GM23248 (cell line): ENCODE measurements at regions not wholly inside any gene's neighbourhood (a gene's known extent, or its start where the extent isn't known, plus 50 kb on each side); places are given as distances from the start of the nearest gene placed in this dataset.

Experiments used
- DNase-seq: peaks from one replicate; pipeline ENCODE4 v3.0.0-alpha.2; 2015
- H2AFZ ChIP-seq: fragments of 200-600 bp; sonication (generic); 2 replicates; pipeline ENCODE4 v1.6.1; 2016; ENCODE audit warnings: antibody characterized with exemption
- H3F3A ChIP-seq: fragments of 200-600 bp; sonication (generic); 2 replicates; pipeline ENCODE4 v1.6.1; 2016; ENCODE audit warnings: mild to moderate bottlenecking, antibody characterized with exemption, mixed run types; ENCODE audit not compliant: insufficient read depth
- H3K27ac ChIP-seq: fragments of 200-600 bp; sonication (generic); 2 replicates; pipeline ENCODE4 v1.5.1; 2016; ENCODE audit warnings: mild to moderate bottlenecking
- H3K27me3 ChIP-seq: fragments of 200-600 bp; sonication (generic); replicated peaks from 2 replicates; pipeline ENCODE4 v1.6.1; 2016; ENCODE audit warnings: mild to moderate bottlenecking; ENCODE audit not compliant: insufficient read depth
- H3K36me3 ChIP-seq: fragments of 200-600 bp; sonication (generic); 2 replicates; pipeline ENCODE4 v1.6.1; 2016; ENCODE audit warnings: low read depth, mild to moderate bottlenecking
- H3K4me1 ChIP-seq: fragments of 200-600 bp; sonication (generic); 2 replicates; pipeline ENCODE4 v1.6.1; 2016; ENCODE audit warnings: mild to moderate bottlenecking; ENCODE audit not compliant: insufficient read depth
- H3K4me2 ChIP-seq: fragments of 200-600 bp; sonication (generic); one replicate; pipeline ENCODE4 v1.6.1; 2016; ENCODE audit warnings: mild to moderate bottlenecking; ENCODE audit not compliant: unreplicated experiment
- H3K4me3 ChIP-seq: fragments of 200-600 bp; sonication (generic); 2 replicates; pipeline ENCODE4 v1.5.1; 2016; ENCODE audit warnings: mild to moderate bottlenecking
- H3K79me2 ChIP-seq: fragments of 200-600 bp; sonication (generic); 2 replicates; pipeline ENCODE4 v1.6.1; 2016; ENCODE audit warnings: mild to moderate bottlenecking; ENCODE audit not compliant: insufficient read depth
- H3K9ac ChIP-seq: fragments of 200-600 bp; sonication (generic); 2 replicates; pipeline ENCODE4 v1.6.1; 2016; ENCODE audit warnings: mild to moderate bottlenecking
- H3K9me2 ChIP-seq: fragments of 200-600 bp; sonication (generic); 2 replicates; pipeline ENCODE4 v1.6.1; 2016; ENCODE audit warnings: mixed run types, mild to moderate bottlenecking, moderate library complexity; ENCODE audit not compliant: insufficient read depth
- H3K9me3 ChIP-seq: fragments of 200-600 bp; sonication (generic); one replicate; pipeline ENCODE4 v1.6.1; 2017; ENCODE audit warnings: low read depth
- H4K20me1 ChIP-seq: fragments of 200-600 bp; sonication (generic); 2 replicates; pipeline ENCODE4 v1.6.0; 2016; ENCODE audit not compliant: insufficient read depth
- EZH2 ChIP-seq: fragments of 200-600 bp; sonication (generic); IDR thresholded peaks from 2 replicates; pipeline ENCODE4 v1.6.1; 2018; ENCODE audit warnings: antibody characterized with exemption, mild to moderate bottlenecking; ENCODE audit not compliant: insufficient read depth, poor library complexity, severe bottlenecking
- EZH2phosphoT487 ChIP-seq: fragments of 200-600 bp; sonication (generic); IDR thresholded peaks from 2 replicates; pipeline ENCODE4 v1.6.1; 2018; ENCODE audit warnings: antibody characterized with exemption, moderate library complexity, mild to moderate bottlenecking, low read depth; ENCODE audit not compliant: insufficient read depth
- WGBS, 2 experiments: methylation state at CpG; one replicate each; pipeline ENCODE4 v1.1.6; 2015 to 2017; ENCODE audit warnings: low lambda C conversion rate in 2 of 2, low coverage in 1 of 2; ENCODE audit errors: missing lambda C conversion rate in 2 of 2; 5-methylcytosine and 5-hydroxymethylcytosine counted together
- in situ Hi-C: fragments of 300-500 bp; cut with MboI; formaldehyde crosslinking; loops from 2 replicates; pipeline ENCODE4 v1.15.0; 2020

DNA sequence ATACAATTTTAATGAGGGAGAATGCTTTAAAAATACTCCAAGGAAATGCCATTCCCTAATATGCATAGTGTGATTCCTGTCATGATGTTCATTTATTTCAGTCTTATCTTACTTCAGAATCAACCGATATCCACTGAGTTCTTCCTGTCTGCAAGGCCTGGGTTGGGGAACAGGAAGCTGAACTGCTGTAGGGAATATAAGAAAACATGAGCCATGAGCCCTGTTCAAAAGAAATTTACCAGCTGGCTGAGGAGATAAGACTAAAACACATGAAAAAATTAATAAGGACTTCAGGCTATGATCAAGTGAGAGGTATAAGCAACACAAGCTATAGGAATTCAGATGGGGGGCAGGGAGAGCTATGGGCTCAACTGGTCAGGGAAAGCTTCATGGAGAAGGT, 184.7 kb downstream of the PLPP4 start:
- TF ChIP-seq EZH2phosphoT487: no peak
- no peak for TF ChIP-seq EZH2
- Histone ChIP-seq H3K4me2 (no peak overlapping the region), H3K27me3 (no peaks in the 10 kb centered on the region), H3K27ac (no peak overlapping the region), H2AFZ (no peak overlapping the region), H4K20me1 (no peaks in the 10 kb centered on the region), H3K9me2 (no peaks in the 10 kb centered on the region), H3K79me2 (no peaks in the 10 kb centered on the region), H3K4me1 (no peaks in the 10 kb centered on the region), H3F3A (no peaks in the 10 kb centered on the region), H3K36me3 (no peaks in the 10 kb centered on the region), H3K4me3 (no peak overlapping the region), H3K9me3 (no peaks in the 10 kb centered on the region), H3K9ac (no peak overlapping the region)
- no peak for DNase-seq
- in situ Hi-C loops: no loop called here
- whole genome bisulfite sequencing, 2 experiments: 35 to 42% methylated on average over 1 of the region's 1 CpG

DNA sequence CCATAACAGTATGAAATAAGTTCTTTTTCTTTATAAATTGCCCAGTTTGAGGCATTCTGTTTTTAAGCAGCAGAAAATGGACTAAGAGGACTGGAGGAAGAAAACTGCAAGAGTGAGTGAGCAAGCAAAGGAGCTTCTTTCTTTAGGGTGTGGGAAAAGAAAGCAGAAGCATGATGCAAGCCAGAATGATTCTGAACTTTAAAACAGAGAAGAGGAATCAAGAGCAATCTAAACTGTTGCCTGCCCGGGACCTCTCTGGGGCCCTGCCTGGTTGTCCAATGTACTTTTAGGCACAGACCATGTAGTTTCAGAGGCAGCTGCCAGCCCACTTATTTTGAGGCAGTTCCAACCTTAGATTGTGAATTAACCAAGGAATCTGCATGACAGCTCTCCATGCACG, 186.3 kb downstream of the PLPP4 start:
- in situ Hi-C loops: no loop called here
- no peak for TF ChIP-seq EZH2
- no peak for TF ChIP-seq EZH2phosphoT487

DNA sequence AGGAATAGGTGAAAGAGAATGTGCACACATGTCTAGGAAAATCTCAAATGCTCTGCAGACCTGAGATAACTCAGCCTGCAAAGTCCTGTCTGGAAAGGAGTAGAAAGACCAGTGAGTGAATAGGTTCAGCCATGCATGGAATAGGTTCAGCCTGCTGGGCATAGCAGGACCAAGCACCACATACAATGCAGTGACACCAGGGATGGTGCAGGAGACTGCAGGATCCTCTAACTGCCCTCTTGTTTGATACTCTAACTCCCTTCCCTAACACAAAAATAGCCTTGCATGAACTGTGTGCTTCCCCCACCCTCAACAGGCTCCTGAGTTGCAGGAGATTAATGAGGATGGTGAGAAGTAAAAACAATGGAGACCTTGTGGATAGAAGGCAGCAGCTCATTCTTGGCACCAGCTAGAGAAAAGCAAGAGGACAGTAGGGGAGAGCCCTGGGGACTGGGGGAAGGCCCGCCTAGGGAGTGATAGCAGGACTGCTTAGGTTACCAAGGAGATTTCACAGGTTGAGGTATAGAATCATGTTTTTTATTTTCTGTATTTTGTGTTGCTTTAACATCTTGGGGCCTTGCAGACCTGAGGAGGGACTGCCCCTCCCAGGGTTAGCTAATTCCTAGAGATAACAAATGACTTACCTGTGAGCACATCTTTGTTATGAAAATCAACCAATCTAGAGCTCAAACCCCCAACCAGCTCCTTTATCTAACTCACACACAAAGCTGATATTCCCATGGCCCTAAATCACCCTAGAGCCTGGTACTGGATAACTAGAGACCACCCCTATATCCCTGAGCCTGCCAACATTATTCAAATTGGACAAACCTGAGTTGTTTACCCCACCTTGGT, 187.8 kb downstream of the PLPP4 start:
- Histone ChIP-seq H3K9me2 (no peaks in the 10 kb centered on the region), H4K20me1 (no peaks in the 10 kb centered on the region), H3K4me1 (no peaks in the 10 kb centered on the region), H3K27me3 (no peaks in the 10 kb centered on the region), H3K27ac (no peak overlapping the region), H3K9me3 (no peaks in the 10 kb centered on the region), H3K4me3 (no peak overlapping the region), H3K9ac (no peak overlapping the region), H3F3A (no peaks in the 10 kb centered on the region), H3K36me3 (no peaks in the 10 kb centered on the region), H3K79me2 (no peaks in the 10 kb centered on the region), H2AFZ (no peak overlapping the region), H3K4me2 (no peak overlapping the region)
- 8 to 47% methylated on average over 1 of the region's 1 CpG for WGBS, 2 experiments
- in situ Hi-C loops: no loop called here
- no peak for DNase-seq
- TF ChIP-seq EZH2 (no peak), EZH2phosphoT487 (no peak)

More for the DNA sequence above, 186.3 kb downstream of the PLPP4 start:
- no peaks in the 10 kb centered on the region for H3K4me1 ChIP-seq
- no peaks in the 10 kb centered on the region for H3K9me2 ChIP-seq
- no peak overlapping the region for H2AFZ ChIP-seq
- DNase-seq: no peak
- no peak overlapping the region for H3K9ac ChIP-seq
- 5 to 15% methylated on average over 2 of the region's 2 CpGs for WGBS, 2 experiments
- no peak overlapping the region for H3K4me3 ChIP-seq
- H3K79me2 ChIP-seq: no peaks in the 10 kb centered on the region
- H3K27ac ChIP-seq: no peak overlapping the region
- H3K36me3 ChIP-seq: no peaks in the 10 kb centered on the region
- H3K9me3 ChIP-seq: no peaks in the 10 kb centered on the region
- no peaks in the 10 kb centered on the region for H3K27me3 ChIP-seq
- no peaks in the 10 kb centered on the region for H4K20me1 ChIP-seq
- no peak overlapping the region for H3K4me2 ChIP-seq
- no peaks in the 10 kb centered on the region for H3F3A ChIP-seq

DNA sequence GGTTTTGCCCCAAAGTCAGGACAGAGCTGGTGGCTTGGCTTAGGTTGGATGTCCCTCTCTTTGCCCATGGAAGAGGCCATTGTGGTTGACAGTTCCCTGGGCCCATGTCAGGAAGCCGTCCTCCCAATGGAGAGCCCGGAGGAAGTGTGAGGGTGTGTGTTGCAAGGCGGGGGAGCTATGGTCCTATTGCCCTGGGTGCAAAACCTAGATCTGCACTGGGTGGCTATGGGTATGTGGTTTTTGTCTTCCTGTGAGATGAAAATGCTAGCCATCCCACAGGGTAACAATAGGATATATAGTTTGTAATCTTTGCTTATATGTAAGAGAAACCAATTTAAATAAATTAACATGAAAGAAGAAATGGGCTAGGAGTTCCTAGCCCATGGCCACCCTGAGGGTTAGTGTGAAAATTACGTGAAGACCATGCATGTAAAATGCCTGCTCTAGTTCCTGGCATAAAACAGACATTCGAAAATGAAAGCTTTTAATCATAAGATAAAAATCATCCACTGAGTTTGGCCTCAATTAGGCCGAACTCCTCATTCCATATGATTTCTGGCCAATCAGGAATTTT, 189.2 kb downstream of the PLPP4 start:
- H3K9me3 ChIP-seq: no peaks in the 10 kb centered on the region
- no peak for DNase-seq
- H3K27ac ChIP-seq: no peak overlapping the region
- no peaks in the 10 kb centered on the region for H3F3A ChIP-seq
- H3K4me1 ChIP-seq: no peaks in the 10 kb centered on the region
- in situ Hi-C loops: no loop called here
- no peak overlapping the region for H3K4me2 ChIP-seq
- no peaks in the 10 kb centered on the region for H3K9me2 ChIP-seq
- no peak overlapping the region for H3K9ac ChIP-seq
- TF ChIP-seq EZH2: no peak
- no peak for TF ChIP-seq EZH2phosphoT487
- H4K20me1 ChIP-seq: no peaks in the 10 kb centered on the region
- H3K4me3 ChIP-seq: no peak overlapping the region
- H2AFZ ChIP-seq: no peak overlapping the region
- H3K36me3 ChIP-seq: no peaks in the 10 kb centered on the region
- 26 to 32% methylated on average over 6 of the region's 6 CpGs for WGBS, 2 experiments
- no peaks in the 10 kb centered on the region for H3K27me3 ChIP-seq
- H3K79me2 ChIP-seq: no peaks in the 10 kb centered on the region
